ENCODE measurements at regions not wholly inside any gene's neighbourhood (a gene's known extent, or its start where the extent isn't known, plus 50 kb on each side); places are given as distances from the start of the nearest gene placed in this dataset.

DNA sequence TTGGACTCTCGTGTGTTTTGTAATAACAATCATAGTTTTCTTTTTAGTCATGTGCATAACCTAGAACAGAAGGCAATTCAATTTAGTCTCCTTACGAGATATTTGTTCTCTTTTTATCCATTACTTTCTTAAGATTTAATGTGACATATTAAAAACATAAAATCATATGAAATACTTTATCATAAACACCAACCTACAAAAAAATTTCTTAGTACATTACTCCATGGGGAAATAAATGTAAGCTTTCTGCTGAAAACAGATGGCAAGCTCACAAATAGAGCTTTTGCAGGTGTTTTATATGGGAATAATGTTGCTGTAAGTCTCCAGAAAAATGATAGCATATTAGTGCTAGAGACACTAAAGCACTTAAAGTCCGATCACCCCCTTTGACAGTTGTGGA, 1035.2 kb upstream of the ARRDC3 start:
- no peak for DNase-seq (ENCODE audit: low spot score)

DNA sequence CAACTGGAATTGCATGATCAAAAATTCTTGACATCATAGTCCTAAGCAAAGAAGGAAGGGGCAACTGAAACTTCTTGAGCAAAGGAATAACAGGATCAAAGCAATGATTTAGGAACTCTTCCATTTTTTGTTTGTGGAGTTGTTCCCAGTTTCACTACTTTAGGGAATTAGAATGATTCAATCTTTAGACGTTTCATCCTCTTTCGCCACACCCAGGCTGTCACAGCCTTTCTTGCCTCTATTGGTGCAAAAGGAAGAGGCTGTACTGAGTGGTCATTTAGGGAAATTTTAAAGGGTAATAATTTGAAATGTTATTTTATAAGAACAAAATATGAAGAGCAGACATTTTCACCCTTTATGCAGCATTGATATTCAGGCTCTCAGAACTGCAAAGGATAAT, 1026.0 kb upstream of the ARRDC3 start:
- peak; percentile 17 for DNase-seq (ENCODE audit: low spot score)

DNA sequence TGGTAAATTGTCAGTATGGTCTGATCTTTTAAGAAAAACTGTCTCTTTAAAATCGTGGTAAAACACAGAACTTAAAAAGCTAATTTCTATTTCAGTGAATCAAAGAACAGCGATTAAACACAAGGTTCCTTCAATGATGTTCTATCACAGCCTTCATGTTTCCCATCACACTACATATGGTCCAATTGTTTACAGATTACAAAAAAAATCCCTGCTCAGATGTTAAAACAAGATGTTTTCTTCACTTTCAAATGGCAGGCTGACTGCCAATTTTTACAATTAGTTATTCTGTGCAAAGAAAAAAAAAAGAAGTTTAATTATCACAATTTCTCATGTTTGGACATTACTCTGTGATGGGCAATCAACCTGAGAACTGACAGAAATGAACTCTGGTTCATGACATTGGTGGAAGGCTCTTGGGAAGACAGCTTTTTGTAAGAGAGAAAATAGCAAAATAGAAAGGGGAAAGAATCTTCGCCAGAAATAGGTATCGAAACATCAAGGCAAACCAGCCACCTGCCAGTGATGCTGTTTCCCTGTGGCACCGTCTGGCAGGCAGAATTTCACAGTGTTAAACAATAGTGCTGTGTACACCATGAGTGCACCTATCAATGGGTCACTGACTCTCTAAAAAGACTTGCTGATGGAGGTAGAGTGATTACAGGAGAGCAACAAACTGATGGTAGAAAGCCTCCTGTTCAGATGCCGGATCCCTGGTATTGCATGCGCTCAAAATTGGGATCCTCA, 1020.0 kb upstream of the ARRDC3 start:
- no peak for DNase-seq (ENCODE audit: low spot score)

DNA sequence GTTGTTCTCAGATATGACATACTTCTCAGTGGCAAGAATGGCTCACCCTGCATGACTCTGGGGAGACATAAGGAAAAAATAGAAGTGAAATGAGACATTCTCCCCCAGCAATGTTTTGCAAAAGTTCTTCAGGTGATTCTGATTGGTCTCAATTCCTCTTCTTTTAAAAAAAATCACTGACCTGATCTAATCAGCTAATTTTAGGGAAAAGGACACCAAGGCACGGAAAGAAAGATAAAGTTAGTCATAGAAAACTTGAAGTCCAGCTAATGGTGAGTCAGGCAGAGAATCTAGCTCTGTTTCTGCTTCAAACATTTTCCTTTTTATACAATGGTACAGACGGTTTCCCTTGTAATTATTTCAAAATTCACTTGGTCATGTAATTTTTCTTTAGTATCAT, 1018.9 kb upstream of the ARRDC3 start:
- DNase-seq (ENCODE audit: low spot score), result no peak

DNA sequence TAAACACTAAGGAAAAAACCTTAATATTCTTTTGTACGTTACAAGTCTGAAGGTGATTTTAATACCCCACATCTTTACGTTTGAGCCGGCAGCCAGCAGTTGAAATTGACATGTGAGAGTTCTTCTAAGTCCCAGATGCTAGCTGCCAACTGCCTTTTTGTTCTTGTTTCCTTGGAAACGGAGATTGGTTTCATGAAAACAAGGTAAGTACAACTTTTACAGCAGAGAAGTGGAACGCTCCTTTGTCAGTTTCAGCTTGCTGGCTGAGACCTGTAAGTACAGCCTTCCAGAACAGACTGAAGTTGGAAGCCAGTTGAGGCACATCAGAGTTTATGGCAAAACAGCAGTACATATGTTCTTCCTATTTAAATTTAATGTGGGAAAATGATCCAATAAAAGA, 1018.4 kb upstream of the ARRDC3 start:
- no peak for DNase-seq (ENCODE audit: low spot score)

DNA sequence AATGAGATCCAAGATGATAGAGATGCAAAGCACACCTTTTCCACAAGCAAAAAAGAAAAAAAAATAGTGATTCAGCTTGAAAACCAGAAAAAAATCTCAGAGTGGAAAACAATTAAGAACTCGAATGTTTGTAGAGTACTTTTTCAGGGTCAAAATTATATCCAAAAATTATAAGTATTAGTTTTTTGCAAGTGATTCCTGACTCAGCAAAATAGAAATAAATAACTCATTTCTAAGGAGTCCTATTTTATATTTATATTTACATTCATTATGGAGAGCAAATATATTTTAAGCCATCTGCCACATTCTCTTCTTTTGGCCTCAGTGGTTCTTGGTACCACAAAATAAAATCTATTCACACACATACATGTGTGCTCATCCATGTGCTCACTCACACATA, 1011.8 kb upstream of the ARRDC3 start:
- no peak for DNase-seq (ENCODE audit: low spot score)

DNA sequence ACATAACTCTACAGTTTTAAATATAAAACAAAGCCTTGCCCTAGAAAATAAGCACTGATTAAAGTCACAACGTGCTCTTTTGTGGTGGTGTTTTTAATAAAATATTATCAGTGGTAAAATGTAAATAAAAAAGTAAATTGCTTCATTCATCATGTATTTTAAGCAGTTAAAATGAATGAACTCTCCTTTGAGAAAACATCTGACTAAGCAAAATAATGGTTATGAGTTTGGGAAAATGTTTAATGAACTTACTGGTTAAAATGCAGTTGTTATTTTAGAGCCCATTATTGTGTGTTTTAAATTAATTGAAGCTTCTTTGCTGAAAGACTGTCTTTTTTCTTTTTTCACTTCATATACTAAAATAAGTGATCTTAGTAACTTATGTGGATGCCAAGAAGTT, 1007.5 kb upstream of the ARRDC3 start:
- no peak for DNase-seq (ENCODE audit: low spot score)

DNA sequence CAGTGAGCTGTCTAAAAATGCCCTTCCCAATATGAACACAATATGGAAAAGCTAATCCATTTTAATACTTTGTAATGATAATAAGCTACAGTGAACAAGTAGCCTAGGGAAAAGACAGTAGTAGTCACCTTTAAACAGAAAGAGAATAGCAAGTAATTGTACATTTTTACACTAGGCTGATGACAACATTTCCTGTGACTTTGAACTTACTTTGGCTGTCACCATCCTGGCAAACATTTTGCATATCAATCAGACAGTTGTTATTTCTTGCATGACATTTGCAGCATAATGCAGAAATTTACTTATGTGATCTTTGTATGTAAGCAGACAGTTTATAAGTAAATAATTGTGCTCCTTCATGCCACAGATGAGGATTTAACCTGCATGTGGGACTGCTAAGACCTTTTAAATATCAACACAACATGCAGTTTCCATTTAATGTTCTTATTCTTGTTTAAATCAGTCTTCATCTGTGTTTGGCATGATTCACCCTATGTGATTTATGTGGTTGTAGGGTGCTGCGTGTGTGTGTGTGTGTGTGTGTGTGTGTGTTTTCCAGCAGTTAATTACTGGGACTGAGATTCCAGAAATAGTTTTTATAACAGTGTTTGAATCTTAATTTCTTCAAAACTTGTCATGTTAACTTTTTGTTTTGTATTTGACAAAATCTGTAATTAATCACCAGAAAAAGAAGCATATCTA, 997.1 kb upstream of the ARRDC3 start:
- DNase-seq (ENCODE audit: low spot score), result no peak

DNA sequence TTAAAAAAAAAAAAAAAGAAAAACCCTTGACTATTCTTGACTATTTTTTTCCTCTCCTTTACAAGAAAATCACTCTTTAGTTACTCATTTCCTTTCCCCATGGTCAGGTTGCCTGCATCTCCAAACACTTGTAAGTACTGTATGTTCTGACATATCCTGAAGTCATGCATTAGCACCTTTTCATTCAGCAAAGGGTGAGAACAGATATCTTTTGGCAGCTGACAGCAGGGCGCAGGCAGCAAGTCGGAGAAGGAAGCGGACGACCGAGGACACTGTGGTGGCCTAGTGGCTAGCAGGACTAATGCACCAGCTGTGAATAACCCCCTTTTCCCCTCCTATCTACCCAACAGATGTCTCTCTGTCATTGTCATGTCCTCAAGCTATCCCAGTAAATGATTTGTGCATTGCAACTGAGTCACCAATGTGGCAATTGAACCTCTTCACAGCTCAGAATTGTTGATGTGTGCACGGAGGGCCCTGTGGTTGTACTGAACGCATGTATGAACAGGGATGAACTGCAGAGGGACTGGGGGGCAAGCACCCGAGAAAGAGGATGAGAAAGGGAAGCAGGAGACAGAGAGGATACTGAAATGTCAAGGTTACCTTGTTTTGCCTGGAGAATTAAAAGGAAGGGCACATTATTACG, 996.0 kb upstream of the ARRDC3 start:
- no peak for DNase-seq (ENCODE audit: low spot score)

DNA sequence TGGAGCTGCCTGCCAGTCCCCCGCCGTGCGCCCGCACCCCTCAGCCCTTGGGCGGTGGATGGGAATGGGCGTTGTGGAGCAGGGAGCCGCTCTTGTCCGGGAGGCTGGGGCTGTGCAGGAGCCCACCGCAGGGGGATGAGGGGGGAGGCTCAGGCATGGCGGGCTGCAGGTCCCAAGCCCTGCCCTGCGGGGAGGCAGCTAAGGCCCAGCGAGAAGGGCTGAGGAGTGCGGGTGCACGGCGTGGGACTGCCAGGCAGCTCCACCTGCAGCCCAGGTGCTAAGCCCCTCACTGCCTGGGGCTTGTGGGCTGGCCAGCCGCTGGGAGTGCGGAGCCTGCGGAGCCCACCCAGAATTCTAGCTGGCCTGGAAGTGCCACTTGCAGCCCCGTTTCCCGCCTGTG, 991.7 kb upstream of the ARRDC3 start:
- no peak for DNase-seq (ENCODE audit: low spot score)

DNA sequence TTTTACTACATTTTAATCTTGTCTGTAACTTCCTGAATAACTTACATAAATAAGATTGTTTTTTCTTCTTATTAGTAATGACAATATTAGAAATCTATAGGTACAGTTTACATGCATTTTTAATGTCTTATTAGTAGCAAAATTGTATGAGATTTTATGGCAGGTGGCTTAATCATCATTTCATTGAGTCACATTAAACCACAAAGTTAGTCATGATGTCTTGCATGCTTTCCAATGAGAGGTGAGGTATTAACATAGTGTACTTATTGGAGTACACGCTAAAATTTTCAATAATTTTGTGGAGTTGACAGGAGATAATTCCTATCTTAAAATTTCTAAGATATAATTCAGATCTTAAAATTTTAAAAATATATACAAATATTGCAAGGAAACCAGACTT, 989.6 kb upstream of the ARRDC3 start:
- no peak for DNase-seq (ENCODE audit: low spot score)

DNA sequence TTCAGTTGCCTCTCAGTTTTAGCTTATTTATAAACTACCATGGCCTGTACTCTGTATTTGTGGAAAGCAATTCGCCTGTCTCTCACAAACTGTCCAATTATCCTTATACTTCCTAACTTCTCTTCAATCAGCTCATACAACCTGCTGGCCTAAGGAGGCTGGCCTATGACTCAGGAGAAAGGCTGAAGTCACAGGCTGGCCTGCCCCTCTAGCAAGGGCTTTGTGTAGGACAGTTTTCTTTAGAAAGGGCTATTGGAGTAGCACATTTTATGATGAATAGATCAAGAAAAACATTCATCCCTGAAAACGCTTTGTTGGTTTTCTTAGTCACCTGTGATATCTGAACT, 988.7 kb upstream of the ARRDC3 start:
- DNase-seq (ENCODE audit: low spot score), result no peak

DNA sequence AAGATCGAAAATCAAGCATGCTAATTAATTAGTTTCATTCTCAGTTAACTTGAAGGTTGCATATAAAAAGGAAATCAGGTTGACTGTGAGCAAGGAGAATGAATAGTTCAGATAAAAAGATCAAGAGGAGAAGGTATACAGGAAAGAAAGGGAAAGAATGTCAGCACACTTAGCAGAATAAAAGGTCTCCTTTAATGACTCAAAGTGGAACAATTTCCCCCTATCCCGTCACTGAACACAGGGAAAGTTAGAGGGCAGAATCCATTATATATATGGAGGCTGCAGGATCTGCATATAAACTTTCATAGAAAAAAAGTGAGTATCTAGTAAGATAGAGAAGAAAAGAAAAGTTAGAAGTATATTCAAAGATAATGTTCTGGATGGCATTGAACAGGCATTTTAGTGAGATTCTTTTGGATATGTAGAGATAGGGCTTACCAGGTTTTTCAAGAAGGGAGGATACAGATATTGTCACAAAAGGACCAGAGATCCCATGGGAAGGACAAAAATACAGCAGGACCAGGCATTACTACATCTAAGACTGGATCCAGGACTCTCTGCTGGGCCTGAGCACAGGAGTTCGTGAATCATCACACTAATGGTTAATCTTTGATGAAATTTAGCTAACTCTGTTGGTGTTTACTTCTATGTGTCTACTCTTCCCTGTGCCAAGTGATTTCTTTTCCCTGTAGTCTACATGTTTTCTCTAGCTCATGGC, 988.2 kb upstream of the ARRDC3 start:
- no peak for DNase-seq (ENCODE audit: low spot score)

DNA sequence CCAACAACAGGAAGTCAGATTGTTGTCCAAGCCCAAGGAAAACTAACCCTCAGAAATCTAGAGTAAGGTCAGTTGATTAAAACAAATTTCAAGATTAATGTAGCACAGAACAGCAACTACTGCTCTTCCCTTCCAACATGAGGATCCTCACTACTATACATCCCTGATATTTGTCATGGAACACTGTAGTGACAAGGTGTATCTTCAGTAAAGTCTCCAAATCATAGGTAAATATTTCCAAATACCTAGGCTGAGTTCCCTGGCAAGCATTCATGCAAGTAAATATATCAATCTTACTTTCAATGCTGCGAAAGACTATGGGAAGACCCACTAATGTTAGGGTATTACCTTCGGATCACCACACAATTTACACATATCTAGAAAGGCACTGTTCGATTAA, 986.9 kb upstream of the ARRDC3 start:
- DNase-seq (ENCODE audit: low spot score), result no peak

DNA sequence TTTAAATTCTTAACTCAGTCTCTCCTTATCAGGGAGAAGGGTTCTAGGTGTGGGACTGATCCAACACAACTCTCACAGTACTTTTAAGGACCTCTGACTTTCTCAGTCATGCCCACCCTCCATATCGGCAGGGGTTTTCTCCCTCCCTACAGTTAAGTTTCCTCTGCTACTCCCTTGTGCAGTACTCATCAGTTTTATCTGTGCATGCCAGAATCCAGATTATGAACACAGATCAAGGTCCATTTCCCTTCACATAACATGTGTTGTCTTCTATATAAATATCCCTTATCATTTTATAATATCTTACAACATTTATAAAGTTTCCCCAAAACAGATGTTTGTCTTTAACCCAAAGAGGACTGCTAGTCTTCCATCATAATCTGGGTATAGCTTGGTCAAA, 986.5 kb upstream of the ARRDC3 start:
- no peak for DNase-seq (ENCODE audit: low spot score)

DNA sequence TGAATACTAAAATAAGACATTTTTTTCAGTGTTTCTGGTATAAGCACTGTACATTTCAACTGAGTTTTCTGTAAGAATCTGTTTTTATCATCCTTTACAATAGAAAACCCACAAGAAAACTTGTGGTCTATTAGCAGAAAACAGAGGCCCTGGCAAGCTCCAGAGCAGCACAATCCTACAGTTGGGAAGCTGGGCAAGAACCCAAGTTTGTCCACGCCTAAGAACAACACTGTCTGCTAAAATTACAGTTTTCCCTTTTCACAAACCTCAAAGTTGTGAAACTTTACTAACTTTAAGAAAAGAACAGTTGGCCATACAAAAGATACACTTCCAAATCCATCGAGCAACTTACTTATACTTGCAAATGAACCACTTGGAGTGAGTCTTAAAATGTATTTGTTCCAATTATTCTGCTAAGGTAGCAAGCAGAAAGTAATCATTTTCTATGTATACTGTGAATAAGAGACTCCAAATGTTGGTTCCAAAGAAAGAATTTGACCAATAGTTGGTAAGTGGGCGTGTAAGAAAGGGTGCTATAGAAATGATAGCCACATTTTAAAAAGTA, 982.0 kb upstream of the ARRDC3 start:
- no peak for DNase-seq (ENCODE audit: low spot score)

DNA sequence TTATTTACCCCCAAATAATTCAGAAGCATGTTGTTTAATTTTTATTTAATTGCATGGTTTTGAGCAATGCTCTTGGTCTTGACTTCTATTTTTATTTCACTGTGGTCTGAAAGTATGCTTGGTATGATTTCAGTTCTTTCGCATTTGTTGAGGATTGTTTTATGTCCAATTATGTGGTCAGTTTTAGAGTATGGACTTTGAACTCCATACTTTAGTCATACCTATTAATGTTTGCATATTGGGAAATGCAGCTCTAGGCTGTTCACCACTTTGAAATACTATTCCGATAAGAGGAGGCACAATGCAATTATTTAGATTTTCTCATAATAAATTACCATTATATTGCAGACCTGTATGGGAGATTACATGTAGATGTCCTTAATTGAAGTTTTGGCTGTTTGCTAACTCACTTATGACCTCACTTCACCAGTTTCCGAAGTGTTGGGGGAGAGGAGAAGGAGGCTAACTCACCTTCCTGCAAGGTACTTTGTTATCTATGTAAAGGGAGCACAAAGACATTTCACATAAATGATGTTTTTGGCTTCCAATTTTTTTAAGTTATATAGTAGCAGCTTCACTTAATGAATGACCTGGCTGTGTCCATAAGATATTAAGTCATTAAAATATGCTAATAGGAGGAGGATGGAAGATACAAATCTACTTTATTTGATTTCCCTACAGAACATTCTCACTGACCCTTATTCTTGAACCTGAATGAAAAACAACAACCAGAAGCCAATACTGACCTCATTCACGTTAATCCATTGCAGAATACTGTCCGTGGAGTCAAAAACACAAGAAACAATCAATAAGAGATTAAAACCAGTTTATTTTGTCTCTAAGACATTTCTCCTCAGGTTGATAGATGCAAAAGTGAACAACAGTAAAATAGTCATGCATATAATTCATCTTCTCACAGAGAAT, 970.3 kb upstream of the ARRDC3 start:
- no peak for DNase-seq (ENCODE audit: low spot score)

DNA sequence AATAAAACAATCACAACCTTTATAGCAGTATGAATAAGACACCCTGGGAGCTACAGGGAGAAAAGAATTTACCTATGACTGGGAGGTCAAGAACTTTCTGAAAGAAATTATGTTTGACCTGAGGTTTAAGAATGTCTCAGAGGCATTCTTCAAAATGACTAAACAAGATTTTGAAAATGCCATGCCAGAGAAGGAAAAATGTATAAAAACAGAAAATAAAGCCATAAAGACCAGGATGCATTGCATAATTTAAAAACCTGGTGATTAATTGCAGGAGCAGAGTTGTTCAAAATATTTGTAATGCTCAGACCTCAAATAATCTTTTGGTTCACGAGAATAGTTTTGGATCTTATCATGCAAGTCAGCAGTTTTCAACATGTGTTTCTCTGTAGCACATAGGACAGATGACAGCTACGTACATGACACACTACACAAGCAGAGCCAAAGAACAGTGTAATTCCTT, 954.7 kb upstream of the ARRDC3 start:
- no peak for DNase-seq (ENCODE audit: low spot score)

DNA sequence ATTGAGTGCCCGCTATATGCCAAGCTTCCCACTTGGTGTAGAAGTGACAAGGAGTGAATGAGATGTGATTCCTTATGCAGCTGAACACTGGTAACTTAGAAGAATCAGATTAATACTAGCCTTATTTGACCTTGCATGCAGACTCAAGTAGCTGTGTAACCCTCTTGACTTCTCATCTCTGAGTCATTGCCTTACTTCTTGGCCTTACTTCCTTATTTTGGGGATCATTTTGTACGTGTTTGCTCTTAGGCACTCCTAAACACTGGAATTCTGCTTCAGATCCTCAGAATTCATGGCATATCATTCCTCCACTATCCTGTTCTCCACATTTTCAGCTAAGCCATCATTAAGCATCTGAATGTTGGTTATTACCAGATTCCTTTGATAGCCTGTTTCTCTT, 948.9 kb upstream of the ARRDC3 start:
- DNase-seq (ENCODE audit: low spot score), result no peak

DNA sequence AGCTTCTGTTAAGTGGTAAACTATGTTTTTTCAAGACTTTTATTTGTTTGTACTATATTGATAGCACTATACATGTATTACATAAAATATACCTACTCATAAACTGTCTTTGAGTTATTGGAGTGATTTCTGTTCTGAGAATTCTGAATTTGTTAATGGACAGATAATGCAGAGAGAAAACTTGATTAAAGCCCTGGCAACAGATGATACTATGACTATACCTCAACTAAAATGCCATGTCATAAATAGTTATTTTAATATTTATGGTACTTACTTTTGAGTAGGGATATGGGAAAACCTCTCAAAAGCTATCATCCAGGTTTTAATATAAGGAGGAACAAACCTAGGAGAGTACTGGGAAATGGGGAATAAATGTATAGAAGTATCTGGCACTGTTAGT, 947.2 kb upstream of the ARRDC3 start:
- no peak for DNase-seq (ENCODE audit: low spot score)

DNA sequence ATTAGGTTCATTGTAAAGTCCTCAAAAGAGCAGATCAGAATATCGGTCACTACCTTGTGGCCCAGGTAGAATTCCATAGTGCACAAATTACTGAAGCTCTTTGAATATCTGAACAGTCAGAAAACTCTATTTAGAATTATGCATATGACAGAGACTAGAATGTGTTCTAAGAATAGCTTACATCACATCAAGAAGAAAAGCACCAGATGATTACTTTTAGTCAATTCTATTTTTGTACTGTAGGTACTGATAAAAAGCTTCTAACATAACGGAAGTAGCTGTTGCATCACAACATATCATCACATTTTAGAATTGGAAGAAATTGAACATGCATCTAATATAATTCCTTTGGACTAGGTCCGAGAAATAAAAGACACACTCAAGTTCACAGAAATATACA, 946.6 kb upstream of the ARRDC3 start:
- no peak for DNase-seq (ENCODE audit: low spot score)

Data from umbilical cord (tissue), 1 donor.